ENCODE measurements at regions not wholly inside any gene's neighbourhood (a gene's known extent, or its start where the extent isn't known, plus 50 kb on each side); places are given as distances from the start of the nearest gene placed in this dataset.
A peak's percentile ranks its signal among the peaks of the same experiment; 100 is the strongest.

GRCh38 chr18:42620657-42621056, 494.8 kb downstream of the RIT2 start:
- DNase-seq (no peak), ATAC-seq (ENCODE audit: poor library complexity) (no peak)
- intact Hi-C loops (cut with DNase I), result no loop called here

GRCh38 chr18:42623935-42624334, 491.6 kb downstream of the RIT2 start:
- DNase-seq, result no peak
- intact Hi-C loops (cut with DNase I), result no loop called here
- ATAC-seq (ENCODE audit: poor library complexity), result no peak

- intact Hi-C loops (cut with DNase I), result no loop called here
- ATAC-seq (ENCODE audit: poor library complexity), result no peak
- no peak for DNase-seq
These were observed 482.7 kb downstream of the RIT2 start for GRCh38 chr18:42632801-42633200.

GRCh38 chr18:42635378-42636048, 480.0 kb downstream of the RIT2 start:
- intact Hi-C loops (cut with DNase I), result no loop called here
- ATAC-seq (ENCODE audit: poor library complexity) (peak; percentile 66), DNase-seq (no peak)

GRCh38 chr18:42636309-42636708, 479.2 kb downstream of the RIT2 start:
- ATAC-seq (ENCODE audit: poor library complexity), result no peak
- intact Hi-C loops (cut with DNase I), result no loop called here
- no peak for DNase-seq

- ATAC-seq (ENCODE audit: poor library complexity) (no peak), DNase-seq (no peak)
- intact Hi-C loops (cut with DNase I), result no loop called here
These were observed 475.3 kb downstream of the RIT2 start for GRCh38 chr18:42640160-42640559.

GRCh38 chr18:42641996-42642395, 473.5 kb downstream of the RIT2 start:
- intact Hi-C loops (cut with DNase I), result no loop called here
- DNase-seq (no peak), ATAC-seq (ENCODE audit: poor library complexity) (no peak)

GRCh38 chr18:42644729-42645131, 470.8 kb downstream of the RIT2 start:
- intact Hi-C loops (cut with DNase I), result no loop called here
- no peak for DNase-seq
- no peak for ATAC-seq (ENCODE audit: poor library complexity)

- ATAC-seq (ENCODE audit: poor library complexity) (no peak), DNase-seq (no peak)
- intact Hi-C loops (cut with DNase I), result no loop called here
These were observed 466.0 kb downstream of the RIT2 start for GRCh38 chr18:42649331-42650035.

GRCh38 chr18:42654556-42654955, 460.9 kb downstream of the RIT2 start:
- intact Hi-C loops (cut with DNase I), result no loop called here
- ATAC-seq (ENCODE audit: poor library complexity) (no peak), DNase-seq (no peak)

- intact Hi-C loops (cut with DNase I), result no loop called here
- no peak for DNase-seq
- ATAC-seq (ENCODE audit: poor library complexity), result no peak
These were observed 457.9 kb downstream of the RIT2 start for GRCh38 chr18:42657551-42657950.

GRCh38 chr18:42658171-42658570, 457.3 kb downstream of the RIT2 start:
- no peak for DNase-seq
- intact Hi-C loops (cut with DNase I), result no loop called here
- ATAC-seq (ENCODE audit: poor library complexity), result no peak

- intact Hi-C loops (cut with DNase I), result no loop called here
- DNase-seq (no peak), ATAC-seq (ENCODE audit: poor library complexity) (no peak)
These were observed 456.3 kb downstream of the RIT2 start for GRCh38 chr18:42659187-42659586.

- no peak for ATAC-seq (ENCODE audit: poor library complexity)
- DNase-seq, result no peak
- intact Hi-C loops (cut with DNase I), result no loop called here
These were observed 444.6 kb downstream of the RIT2 start for GRCh38 chr18:42670860-42671259.

GRCh38 chr18:42675810-42676209, 439.7 kb downstream of the RIT2 start:
- DNase-seq, result no peak
- no peak for ATAC-seq (ENCODE audit: poor library complexity)
- intact Hi-C loops (cut with DNase I), result no loop called here

GRCh38 chr18:42683094-42683493, 432.4 kb downstream of the RIT2 start:
- ATAC-seq (ENCODE audit: poor library complexity) (no peak), DNase-seq (no peak)
- intact Hi-C loops (cut with DNase I), result no loop called here

- ATAC-seq (ENCODE audit: poor library complexity), result no peak
- no peak for DNase-seq
- intact Hi-C loops (cut with DNase I), result no loop called here
These were observed 426.2 kb downstream of the RIT2 start for GRCh38 chr18:42689310-42689709.
